ENCODE measurements at regions not wholly inside any gene's neighbourhood (a gene's known extent, or its start where the extent isn't known, plus 50 kb on each side); places are given as distances from the start of the nearest gene placed in this dataset.

GRCh38 chr2:16033032-16033293, 92.6 kb downstream of the MYCN start:
- ChIA-PET POLR2A (no interaction called here), CTCF (no interaction called here)
- Histone ChIP-seq H3K9me3 (ENCODE audit: control insufficient read depth, insufficient read depth, low read depth, low read length) (no peaks in the 10 kb centered on the region), H3K36me3 (ENCODE audit: control insufficient read depth in 2 of 2, insufficient read depth in 1 of 2, low read length in 2 of 2) (no peaks in the 10 kb centered on the region), H3K4me1 (ENCODE audit: control insufficient read depth, insufficient read depth, low read length) (no peaks in the 10 kb centered on the region), H3K27ac (ENCODE audit: extremely low read depth, low read depth, low read length) (no peak overlapping the region), H3K4me3 (ENCODE audit: low read depth, low read length) (no peak overlapping the region)
- TF ChIP-seq ZNF239 (tag by site-specific recombination; IDR thresholded peaks at IDR 0.05) (no peak), ZNF677 (tag by site-specific recombination; IDR thresholded peaks at IDR 0.05) (no peak), ELK4 (IDR thresholded peaks at IDR 0.05; ENCODE audit: borderline replicate concordance, low read depth, low read length) (no peak), ZNF221 (tag by site-specific recombination; IDR thresholded peaks at IDR 0.05; ENCODE audit: borderline replicate concordance) (no peak), ZNF664 (tag by site-specific recombination; IDR thresholded peaks at IDR 0.05) (no peak), ZNF266 (tag by site-specific recombination; IDR thresholded peaks at IDR 0.05; ENCODE audit: low read depth) (no peak), ZNF585B (tag by site-specific recombination; IDR thresholded peaks at IDR 0.05) (no peak), ZNF18 (tag by site-specific recombination; IDR thresholded peaks at IDR 0.05) (no peak), ZNF785 (tag by site-specific recombination; IDR thresholded peaks at IDR 0.05) (no peak), ZNF398 (tag by site-specific recombination; IDR thresholded peaks at IDR 0.05) (no peak), ZBTB8A (tag by site-specific recombination; IDR thresholded peaks at IDR 0.05) (no peak), KLF17 (tag by site-specific recombination; IDR thresholded peaks at IDR 0.05) (no peak)

- Histone ChIP-seq H3K4me1 (ENCODE audit: control insufficient read depth, insufficient read depth, low read length) (no peaks in the 10 kb centered on the region), H3K27ac (ENCODE audit: extremely low read depth, low read depth, low read length) (no peak overlapping the region), H3K4me3 (ENCODE audit: low read depth, low read length) (no peak overlapping the region), H3K36me3 (ENCODE audit: control insufficient read depth in 2 of 2, insufficient read depth in 1 of 2, low read length in 2 of 2) (no peaks in the 10 kb centered on the region), H3K9me3 (ENCODE audit: control insufficient read depth, insufficient read depth, low read depth, low read length) (no peaks in the 10 kb centered on the region)
- ChIA-PET POLR2A (no interaction called here), CTCF (no interaction called here)
- TF ChIP-seq ZNF280D (tag by site-specific recombination; IDR thresholded peaks at IDR 0.05) (no peak), SALL2 (tag by site-specific recombination; IDR thresholded peaks at IDR 0.05; ENCODE audit: borderline replicate concordance) (no peak)
Measured at GRCh38 chr2:16032282-16033031, 92.1 kb downstream of the MYCN start.
